H9 (cell line): ENCODE measurements at regions not wholly inside any gene's neighbourhood (a gene's known extent, or its start where the extent isn't known, plus 50 kb on each side); places are given as distances from the start of the nearest gene placed in this dataset.

Source experiments
- DNase-seq: peaks from one replicate; pipeline ENCODE4 v3.0.0-alpha.2; 2017
- H2AFZ ChIP-seq: one replicate; pipeline ENCODE4 v1.6.1; 2013; ENCODE audit warnings: mild to moderate bottlenecking, low read length, control low read depth, moderate library complexity
- H2AK5ac ChIP-seq: 2 replicates; pipeline ENCODE4 v1.6.1; 2013; ENCODE audit warnings: low read length, control low read depth, mixed read lengths; ENCODE audit not compliant: insufficient read length
- H2BK120ac ChIP-seq: one replicate; pipeline ENCODE4 v1.6.1; 2013; ENCODE audit warnings: low read depth, mild to moderate bottlenecking, low read length, control low read depth, inconsistent platforms; ENCODE audit not compliant: poor library complexity, severe bottlenecking
- H2BK12ac ChIP-seq: 2 replicates; pipeline ENCODE4 v1.6.1; 2013; ENCODE audit warnings: low read length, control low read depth, mixed read lengths, low read depth; ENCODE audit not compliant: insufficient read length
- H2BK15ac ChIP-seq: 2 replicates; pipeline ENCODE4 v1.6.1; 2013; ENCODE audit warnings: low read depth, low read length, control low read depth
- H2BK20ac ChIP-seq: one replicate; pipeline ENCODE4 v1.6.1; 2013; ENCODE audit warnings: low read depth, mild to moderate bottlenecking, low read length, control low read depth, inconsistent platforms; ENCODE audit not compliant: poor library complexity, severe bottlenecking
- H2BK5ac ChIP-seq: 2 replicates; pipeline ENCODE4 v1.6.1; 2013; ENCODE audit warnings: low read length, control low read depth, mixed read lengths; ENCODE audit not compliant: insufficient read length
- H3K14ac ChIP-seq: 2 replicates; pipeline ENCODE4 v1.6.1; 2013; ENCODE audit warnings: low read length, control low read depth; ENCODE audit not compliant: insufficient read depth
- H3K18ac ChIP-seq: 2 replicates; pipeline ENCODE4 v1.6.1; 2013; ENCODE audit warnings: low read depth, mild to moderate bottlenecking, mixed read lengths, low read length, control low read depth; ENCODE audit not compliant: insufficient read length
- H3K23ac ChIP-seq: 2 replicates; pipeline ENCODE4 v1.6.1; 2013; ENCODE audit warnings: low read length, control low read depth, mixed read lengths, low read depth; ENCODE audit not compliant: insufficient read length
- H3K23me2 ChIP-seq: 2 replicates; pipeline ENCODE4 v1.6.1; 2013; ENCODE audit warnings: low read depth, mild to moderate bottlenecking, mixed read lengths, low read length, control low read depth; ENCODE audit not compliant: insufficient read length, poor library complexity, severe bottlenecking
- H3K27ac ChIP-seq: 2 replicates; pipeline ENCODE4 v1.5.1; 2013; ENCODE audit warnings: low read length, control low read depth, mixed read lengths, low read depth; ENCODE audit not compliant: insufficient read length
- H3K27me3 ChIP-seq: 2 replicates; pipeline ENCODE4 v1.6.1; 2013; ENCODE audit warnings: low read length, control low read depth, inconsistent platforms; ENCODE audit not compliant: insufficient read depth
- H3K4ac ChIP-seq: 2 replicates; pipeline ENCODE4 v1.6.1; 2013; ENCODE audit warnings: low read depth, mild to moderate bottlenecking, control low read depth, inconsistent platforms, low read length, moderate library complexity
- H3K4me1 ChIP-seq: 2 replicates; pipeline ENCODE4 v1.6.1; 2013; ENCODE audit warnings: low read length, control low read depth, inconsistent platforms; ENCODE audit not compliant: insufficient read depth
- H3K4me2 ChIP-seq: 2 replicates; pipeline ENCODE4 v1.6.1; 2013; ENCODE audit warnings: low read length, control low read depth, mixed read lengths; ENCODE audit not compliant: insufficient read length, insufficient read depth
- H3K56ac ChIP-seq: 2 replicates; pipeline ENCODE4 v1.6.1; 2013; ENCODE audit warnings: low read depth, mild to moderate bottlenecking, mixed read lengths, low read length, control low read depth; ENCODE audit not compliant: insufficient read length
- H3K79me1 ChIP-seq: 2 replicates; pipeline ENCODE4 v1.6.1; 2013; ENCODE audit warnings: low read depth, mild to moderate bottlenecking, moderate library complexity, low read length, control low read depth, inconsistent platforms; ENCODE audit not compliant: insufficient read depth, poor library complexity, severe bottlenecking
- H3K79me2 ChIP-seq: 2 replicates; pipeline ENCODE4 v1.6.1; 2013; ENCODE audit warnings: low read length, control low read depth, inconsistent platforms; ENCODE audit not compliant: insufficient read depth
- H3K9ac ChIP-seq: 2 replicates; pipeline ENCODE4 v1.6.1; 2013; ENCODE audit warnings: low read length, control low read depth, mixed read lengths; ENCODE audit not compliant: insufficient read length; ENCODE audit errors: extremely low read depth
- H3K9me3 ChIP-seq: one replicate; pipeline ENCODE4 v1.6.1; 2013; ENCODE audit warnings: low read depth, low read length, inconsistent platforms; ENCODE audit not compliant: control insufficient read depth
- H3T11ph ChIP-seq: one replicate; pipeline ENCODE4 v1.6.1; 2013; ENCODE audit warnings: mild to moderate bottlenecking, low read length, control low read depth, inconsistent platforms
- H4K20me1 ChIP-seq: one replicate; pipeline ENCODE4 v1.6.1; 2013; ENCODE audit not compliant: control insufficient read depth, insufficient read length, insufficient read depth
- H4K5ac ChIP-seq: 2 replicates; pipeline ENCODE4 v1.6.1; 2013; ENCODE audit warnings: low read depth, mild to moderate bottlenecking, mixed read lengths, low read length, control low read depth; ENCODE audit not compliant: insufficient read length
- H4K8ac ChIP-seq: replicated peaks from 2 replicates; pipeline ENCODE4 v1.6.1; 2013; ENCODE audit warnings: low read length, control low read depth, mixed read lengths, low read depth; ENCODE audit not compliant: insufficient read length
- H4K91ac ChIP-seq: 2 replicates; pipeline ENCODE4 v1.6.1; 2013; ENCODE audit warnings: low read depth, mild to moderate bottlenecking, moderate library complexity, mixed read lengths, low read length, control low read depth; ENCODE audit not compliant: insufficient read length
- H3K27ac Mint-ChIP-seq, 3 experiments: 2 replicates in 2 of 3; 3 replicates in 1 of 3; pipeline ENCODE4 v1.8.0; 2020 to 2021; ENCODE audit warnings: mixed read lengths in 3 of 3, mild to moderate bottlenecking in 1 of 3, moderate library complexity in 1 of 3
- H3K27me3 Mint-ChIP-seq: 2 replicates; pipeline ENCODE4 v1.8.0; 2021; ENCODE audit warnings: low read depth, mild to moderate bottlenecking, moderate library complexity, mixed read lengths
- H3K36me3 Mint-ChIP-seq, 3 experiments: 2 replicates in 2 of 3; 3 replicates in 1 of 3; pipeline ENCODE4 v1.8.0; 2020 to 2021; ENCODE audit warnings: low read depth in 3 of 3, mixed read lengths in 3 of 3; ENCODE audit not compliant: insufficient read depth in 1 of 3
- H3K4me1 Mint-ChIP-seq, 2 experiments: 2 replicates each; pipeline ENCODE4 v1.8.0; 2020; ENCODE audit warnings: mixed read lengths in 2 of 2
- H3K4me3 Mint-ChIP-seq, 2 experiments: 2 replicates in 1 of 2; 3 replicates in 1 of 2; pipeline ENCODE4 v1.8.0; 2020 to 2021; ENCODE audit warnings: mild to moderate bottlenecking in 2 of 2, mixed read lengths in 2 of 2, moderate library complexity in 1 of 2
- H3K9me3 Mint-ChIP-seq, 2 experiments: 2 replicates in 1 of 2; 3 replicates in 1 of 2; pipeline ENCODE4 v1.8.0; 2020; ENCODE audit warnings: mild to moderate bottlenecking in 2 of 2, mixed read lengths in 2 of 2, moderate library complexity in 1 of 2
- CTCF ChIP-seq: fragments of 200-600 bp; sonication (generic); conservative IDR thresholded peaks from 3 replicates; pipeline ENCODE4 v1.8.0; 2021; ENCODE audit warnings: antibody characterized with exemption, mild to moderate bottlenecking
- WGBS: extraction: QIAGEN DNeasy Blood & Tissue Kit; methylation state at CpG from one replicate; pipeline ENCODE4 v1.1.7; 2013; ENCODE audit warnings: missing lambda C conversion rate, low lambda C conversion rate, mixed read lengths; ENCODE audit not compliant: insufficient read length; ENCODE audit errors: extremely low coverage; 5-methylcytosine and 5-hydroxymethylcytosine counted together

- H3K4ac ChIP-seq, result no peak overlapping the region
- no peak overlapping the region for H3K23ac ChIP-seq
- H3K27ac ChIP-seq, result no peak overlapping the region
- peak; percentile 43 for TF ChIP-seq CTCF
- H3K4me2 ChIP-seq, result no peak overlapping the region
- H3K9me3 ChIP-seq, result no peaks in the 10 kb centered on the region
- no peak overlapping the region for H3K4me3 Mint-ChIP-seq
- H4K5ac ChIP-seq, result no peak overlapping the region
- H3K27me3 ChIP-seq, result no peaks in the 10 kb centered on the region
- H2BK12ac ChIP-seq, result no peak overlapping the region
- no peak overlapping the region for H2BK5ac ChIP-seq
- no peak overlapping the region for H2BK120ac ChIP-seq
- H3K79me1 ChIP-seq, result no peaks in the 10 kb centered on the region
- H2BK15ac ChIP-seq, result no peak overlapping the region
- DNase-seq, result peak; percentile 31
- H4K20me1 ChIP-seq, result no peaks in the 10 kb centered on the region
- no peak overlapping the region for H2AK5ac ChIP-seq
- H4K91ac ChIP-seq, result no peak overlapping the region
- H3K18ac ChIP-seq, result no peak overlapping the region
- peaks cover 31 to 35% of the 10 kb centered on the region in 2 experiments for H3K9me3 Mint-ChIP-seq
- no peak overlapping the region for H3K56ac ChIP-seq
- H3K14ac ChIP-seq, result no peak overlapping the region
- H3K4me1 ChIP-seq, result no peaks in the 10 kb centered on the region
- peaks cover 16 to 37% (median 19%) of the 10 kb centered on the region in 3 experiments for H3K36me3 Mint-ChIP-seq
- H2BK20ac ChIP-seq, result no peak overlapping the region
- no peaks in the 10 kb centered on the region for H3K4me1 Mint-ChIP-seq
- no CpG with 5 or more reads among the region's 4 CpGs for WGBS
- H3K27me3 Mint-ChIP-seq, result no peaks in the 10 kb centered on the region; the same call in 1 of the 2 replicates
- no peak overlapping the region for H4K8ac ChIP-seq
- H3T11ph ChIP-seq, result no peak overlapping the region
- H3K27ac Mint-ChIP-seq, result no peak overlapping the region
- H2AFZ ChIP-seq, result no peak overlapping the region
- no peak overlapping the region for H3K9ac ChIP-seq
- H3K23me2 ChIP-seq, result no peaks in the 10 kb centered on the region
- no peaks in the 10 kb centered on the region for H3K79me2 ChIP-seq
Observed at GRCh38 chr18:71849407-71849806, 694.7 kb downstream of the CBLN2 start.
